PFSK-1 (cell line): ENCODE measurements at regions not wholly inside any gene's neighbourhood (a gene's known extent, or its start where the extent isn't known, plus 50 kb on each side); places are given as distances from the start of the nearest gene placed in this dataset.

Source experiments
- POLR2AphosphoS5 ChIP-seq: IDR thresholded peaks from 2 replicates; pipeline ENCODE4 v1.6.1; 2012; ENCODE audit warnings: low read depth, mild to moderate bottlenecking, control low read depth, low read length, moderate library complexity
- REST ChIP-seq, 2 experiments: IDR thresholded peaks; 2 replicates each; pipeline versions ENCODE4 v1.6.1 to v1.8.0; 2011 to 2012; ENCODE audit warnings: low read depth in 2 of 2, low read length in 2 of 2, control low read depth in 1 of 2, inconsistent platforms in 1 of 2, mild to moderate bottlenecking in 1 of 2, moderate library complexity in 1 of 2; ENCODE audit not compliant: insufficient read depth in 1 of 2
- TAF1 ChIP-seq: IDR thresholded peaks from 2 replicates; pipeline ENCODE4 v1.6.1; 2012; ENCODE audit warnings: low read length, control low read depth, borderline replicate concordance; ENCODE audit not compliant: insufficient read depth

DNA sequence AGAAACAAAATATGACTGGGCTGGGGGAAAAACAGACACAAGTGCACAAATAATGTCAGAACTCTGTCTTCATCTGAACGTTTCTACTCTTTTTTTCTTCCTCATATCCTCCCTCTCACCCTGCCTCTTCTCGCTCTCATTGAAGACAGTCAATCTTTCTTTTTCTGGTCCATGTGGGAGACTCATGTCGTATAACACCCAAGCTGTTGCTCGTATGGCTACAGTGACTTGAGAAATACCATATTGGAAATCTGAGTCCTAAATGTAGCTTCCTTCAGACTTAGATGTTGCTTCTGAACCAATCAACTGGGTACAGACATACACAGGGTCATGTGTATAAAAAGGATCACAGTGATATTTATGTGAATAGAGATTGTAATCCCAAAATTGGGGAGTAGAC, 579.8 kb upstream of the CELF2 start:
- TF ChIP-seq POLR2AphosphoS5 (no peak), TAF1 (no peak), REST (IDR thresholded peaks at IDR 0.05; ENCODE audit: insufficient read depth in 1 of 2, low read depth in 2 of 2, low read length in 2 of 2) (no peak)
